ENCODE measurements at regions not wholly inside any gene's neighbourhood (a gene's known extent, or its start where the extent isn't known, plus 50 kb on each side); places are given as distances from the start of the nearest gene placed in this dataset.
A peak's percentile ranks its signal among the peaks of the same experiment; 100 is the strongest.

- Mint-ChIP-seq H3K4me1 (peaks cover 81% of the 10 kb centered on the region), H3K9me3 (ENCODE audit: insufficient read depth) (no peaks in the 10 kb centered on the region), H3K27ac (peak overlapping the region; percentile 91), H3K27me3 (no peaks in the 10 kb centered on the region), H3K4me3 (peak overlapping the region; percentile 54)
- POLR2A ChIA-PET = no interaction called here
- ATAC-seq (ENCODE audit: low read depth) (no peak), DNase-seq (no peak)
- Histone ChIP-seq H3K4me2 (replicated peaks; ENCODE audit: low read depth, low read length, poor library complexity, severe bottlenecking) (peak overlapping the region; percentile 7), H3K36me3 (replicated peaks in 1 of 2; ENCODE audit: control extremely low read depth in 1 of 2, control insufficient read depth in 1 of 2, extremely low read depth in 1 of 2, insufficient read depth in 2 of 2, low read length in 1 of 2) (no peaks in the 10 kb centered on the region), H3K9ac (ENCODE audit: low read length) (peak overlapping the region; percentile 6), H3K4me3 (ENCODE audit: control extremely low read depth in 1 of 5, extremely low read depth in 1 of 5, insufficient read depth in 1 of 5, low read depth in 2 of 5, low read length in 4 of 5) (no peak overlapping the region), H3K4me1 (ENCODE audit: control insufficient read depth in 2 of 2, insufficient read depth in 2 of 2, low read length in 2 of 2) (peaks cover 70 to 82% of the 10 kb centered on the region in 2 donors), H4K20me1 (ENCODE audit: control insufficient read depth, insufficient read depth, low read length, poor library complexity, severe bottlenecking) (no peaks in the 10 kb centered on the region), H3K27me3 (replicated peaks in 1 of 4; ENCODE audit: control extremely low read depth in 1 of 4, control insufficient read depth in 3 of 4, insufficient read depth in 4 of 4, low read length in 3 of 4) (no peaks in the 10 kb centered on the region), H3K79me2 (ENCODE audit: control insufficient read depth, insufficient read depth, low read length) (no peaks in the 10 kb centered on the region), H3K27ac (ENCODE audit: low read length in 2 of 2) (peak overlapping the region; percentile 94 to 98), H2AFZ (ENCODE audit: insufficient read depth, low read depth, low read length, poor library complexity, severe bottlenecking) (no peak overlapping the region), H3K9me3 (ENCODE audit: control extremely low read depth in 1 of 3, control insufficient read depth in 2 of 3, insufficient read depth in 1 of 3, low read length in 2 of 3) (peaks cover 2 to 9% (median 9%) of the 10 kb centered on the region in 3 donors)
- CTCF ChIA-PET = interaction anchor here (0.9 to 8.7 kb wide), 3 partner anchors 12 to 70 kb away, joined by 3 to 93 read pairs (median 22); no protein-coding TSS in a partner anchor
- no CpG with 5 or more reads among the region's 1 CpG for WGBS (ENCODE audit: insufficient coverage)
- intact Hi-C loops (cut with micrococcal nuclease) = loop anchor here (2.0 to 10.0 kb wide), 4 partner anchors 17 to 743 kb away; partner anchors contain the start of genes CWC15 and KDM4D
- TF ChIP-seq EZH2 (IDR thresholded peaks at IDR 0.05; ENCODE audit: borderline replicate concordance, insufficient read depth, low read depth, low read length, poor library complexity, severe bottlenecking) (no peak), CTCF (IDR thresholded peaks at IDR 0.05) (no peak)
Measured at GRCh38 chr11:95717314-95717713, 72.3 kb downstream of the FAM76B start.

- POLR2A ChIA-PET = interaction anchor here (0.9 to 2.8 kb wide), 10 partner anchors 9 to 565 kb away, joined by 3 to 38 read pairs (median 6); partner anchors contain the start of genes FAM76B and SESN3
- Histone ChIP-seq H3K9me3 (ENCODE audit: control extremely low read depth in 1 of 3, control insufficient read depth in 2 of 3, insufficient read depth in 1 of 3, low read length in 2 of 3) (peaks cover 2 to 9% (median 9%) of the 10 kb centered on the region in 3 donors), H3K4me2 (replicated peaks; ENCODE audit: low read depth, low read length, poor library complexity, severe bottlenecking) (peak overlapping the region; percentile 68), H3K27ac (ENCODE audit: low read length in 2 of 2) (peak overlapping the region; percentile 94 to 98), H3K4me3 (ENCODE audit: control extremely low read depth in 1 of 5, extremely low read depth in 1 of 5, insufficient read depth in 1 of 5, low read depth in 2 of 5, low read length in 4 of 5) (peak overlapping the region in 1 of 5 experiments; percentile 22), H3K4me1 (ENCODE audit: control insufficient read depth in 2 of 2, insufficient read depth in 2 of 2, low read length in 2 of 2) (peaks cover 80 to 85% of the 10 kb centered on the region in 2 donors), H3K9ac (ENCODE audit: low read length) (peak overlapping the region; percentile 46), H4K20me1 (ENCODE audit: control insufficient read depth, insufficient read depth, low read length, poor library complexity, severe bottlenecking) (no peaks in the 10 kb centered on the region), H2AFZ (ENCODE audit: insufficient read depth, low read depth, low read length, poor library complexity, severe bottlenecking) (peak overlapping the region; percentile 25), H3K27me3 (replicated peaks in 1 of 4; ENCODE audit: control extremely low read depth in 1 of 4, control insufficient read depth in 3 of 4, insufficient read depth in 4 of 4, low read length in 3 of 4) (no peaks in the 10 kb centered on the region), H3K36me3 (replicated peaks in 1 of 2; ENCODE audit: control extremely low read depth in 1 of 2, control insufficient read depth in 1 of 2, extremely low read depth in 1 of 2, insufficient read depth in 2 of 2, low read length in 1 of 2) (no peaks in the 10 kb centered on the region), H3K79me2 (ENCODE audit: control insufficient read depth, insufficient read depth, low read length) (no peaks in the 10 kb centered on the region)
- H3K9me3 Mint-ChIP-seq (ENCODE audit: insufficient read depth) = no peaks in the 10 kb centered on the region
- peaks cover 85% of the 10 kb centered on the region for H3K4me1 Mint-ChIP-seq
- H3K27me3 Mint-ChIP-seq = no peaks in the 10 kb centered on the region
- CTCF ChIA-PET = interaction anchor here (0.6 to 8.9 kb wide), 16 partner anchors 11 to 649 kb away, joined by 3 to 117 read pairs (median 6); partner anchors contain the start of genes FAM76B, SESN3 and SRSF8
- TF ChIP-seq CTCF (IDR thresholded peaks at IDR 0.05) = no peak
- no peak for TF ChIP-seq EZH2 (IDR thresholded peaks at IDR 0.05; ENCODE audit: borderline replicate concordance, insufficient read depth, low read depth, low read length, poor library complexity, severe bottlenecking)
- peak overlapping the region; percentile 92 for H3K27ac Mint-ChIP-seq
- peak overlapping the region; percentile 68 for H3K4me3 Mint-ChIP-seq
- peak; percentile 26 for ATAC-seq (ENCODE audit: low read depth)
- intact Hi-C loops (cut with micrococcal nuclease) = loop anchor here (1.0 to 10.0 kb wide), 5 partner anchors 19 to 741 kb away; partner anchors contain the start of genes CWC15, FAM76B and KDM4D
- WGBS (ENCODE audit: insufficient coverage) = 8% methylated on average over 1 of the region's 3 CpGs
- DNase-seq = no peak
Measured at GRCh38 chr11:95716266-95716665, 73.3 kb downstream of the FAM76B start.

Data from B cell (primary cell).